VCaP (cell line): ENCODE measurements at regions not wholly inside any gene's neighbourhood (a gene's known extent, or its start where the extent isn't known, plus 50 kb on each side); places are given as distances from the start of the nearest gene placed in this dataset.

Experiments
- H3K27ac ChIP-seq: fragments of 450-650 bp; 2 replicates; pipeline ENCODE4 v1.5.1; 2017
- CTCF ChIP-seq: fragments of 450-650 bp; conservative IDR thresholded peaks from 2 replicates; pipeline ENCODE4 v1.5.1; 2017; ENCODE audit warnings: mild to moderate bottlenecking, moderate library complexity

GRCh38 chr6:90654806-90655205 lies 67.9 kb upstream of the MAP3K7 start:
- TF ChIP-seq CTCF = no peak
- H3K27ac ChIP-seq = no peak overlapping the region

- TF ChIP-seq CTCF = no peak
These were observed 67.3 kb upstream of the MAP3K7 start for GRCh38 chr6:90654166-90654565.

GRCh38 chr6:90653750-90654149 lies 66.9 kb upstream of the MAP3K7 start:
- no peak overlapping the region for H3K27ac ChIP-seq
- no peak for TF ChIP-seq CTCF

More at GRCh38 chr6:90654166-90654565, 67.3 kb upstream of the MAP3K7 start:
- H3K27ac ChIP-seq = no peak overlapping the region

- no peak for TF ChIP-seq CTCF
- H3K27ac ChIP-seq = no peak overlapping the region
These were observed 63.4 kb upstream of the MAP3K7 start for GRCh38 chr6:90650041-90650940.

- TF ChIP-seq CTCF = no peak
- H3K27ac ChIP-seq = no peak overlapping the region
These were observed 62.0 kb upstream of the MAP3K7 start for GRCh38 chr6:90648873-90649272.

GRCh38 chr6:90646940-90647339 lies 60.1 kb upstream of the MAP3K7 start:
- no peak for TF ChIP-seq CTCF
- no peak overlapping the region for H3K27ac ChIP-seq

- TF ChIP-seq CTCF = no peak
These were observed 58.8 kb upstream of the MAP3K7 start for GRCh38 chr6:90645634-90646033.

More at GRCh38 chr6:90645634-90646033, 58.8 kb upstream of the MAP3K7 start:
- no peak overlapping the region for H3K27ac ChIP-seq
